ENCODE measurements at regions not wholly inside any gene's neighbourhood (a gene's known extent, or its start where the extent isn't known, plus 50 kb on each side); places are given as distances from the start of the nearest gene placed in this dataset.
A peak's percentile ranks its signal among the peaks of the same experiment; 100 is the strongest.

DNA sequence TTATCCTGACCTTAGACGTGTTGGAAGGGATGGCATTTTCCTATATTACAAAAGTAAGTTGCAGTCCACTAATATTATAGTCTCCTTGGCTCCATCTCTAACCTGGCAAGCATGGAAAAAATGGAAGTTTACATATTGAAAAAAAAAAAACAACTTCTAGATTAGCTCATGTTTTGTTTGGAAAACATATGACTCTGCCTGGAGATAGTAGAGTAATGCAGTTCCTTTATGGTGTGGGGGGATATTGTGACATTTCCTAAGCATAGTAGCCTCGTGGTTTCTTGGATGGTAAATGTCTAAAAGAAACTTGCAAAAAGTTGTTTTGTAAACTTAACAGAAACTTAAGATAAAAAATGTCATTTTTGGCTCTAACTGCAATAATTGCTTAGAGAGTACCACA lies 244.4 kb upstream of the FBXL7 start:
- H3K4me3 ChIP-seq (ENCODE audit: control insufficient read depth, low read depth, low read length) = no peak overlapping the region
- no peak for DNase-seq (ENCODE audit: low read depth)
- TF ChIP-seq, protein P1, sequence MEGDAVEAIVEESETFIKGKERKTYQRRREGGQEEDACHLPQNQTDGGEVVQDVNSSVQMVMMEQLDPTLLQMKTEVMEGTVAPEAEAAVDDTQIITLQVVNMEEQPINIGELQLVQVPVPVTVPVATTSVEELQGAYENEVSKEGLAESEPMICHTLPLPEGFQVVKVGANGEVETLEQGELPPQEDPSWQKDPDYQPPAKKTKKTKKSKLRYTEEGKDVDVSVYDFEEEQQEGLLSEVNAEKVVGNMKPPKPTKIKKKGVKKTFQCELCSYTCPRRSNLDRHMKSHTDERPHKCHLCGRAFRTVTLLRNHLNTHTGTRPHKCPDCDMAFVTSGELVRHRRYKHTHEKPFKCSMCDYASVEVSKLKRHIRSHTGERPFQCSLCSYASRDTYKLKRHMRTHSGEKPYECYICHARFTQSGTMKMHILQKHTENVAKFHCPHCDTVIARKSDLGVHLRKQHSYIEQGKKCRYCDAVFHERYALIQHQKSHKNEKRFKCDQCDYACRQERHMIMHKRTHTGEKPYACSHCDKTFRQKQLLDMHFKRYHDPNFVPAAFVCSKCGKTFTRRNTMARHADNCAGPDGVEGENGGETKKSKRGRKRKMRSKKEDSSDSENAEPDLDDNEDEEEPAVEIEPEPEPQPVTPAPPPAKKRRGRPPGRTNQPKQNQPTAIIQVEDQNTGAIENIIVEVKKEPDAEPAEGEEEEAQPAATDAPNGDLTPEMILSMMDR (conservative IDR thresholded peaks at IDR 0.05; ENCODE audit: control insufficient read depth, insufficient read depth, low read depth, low read length) = no peak

DNA sequence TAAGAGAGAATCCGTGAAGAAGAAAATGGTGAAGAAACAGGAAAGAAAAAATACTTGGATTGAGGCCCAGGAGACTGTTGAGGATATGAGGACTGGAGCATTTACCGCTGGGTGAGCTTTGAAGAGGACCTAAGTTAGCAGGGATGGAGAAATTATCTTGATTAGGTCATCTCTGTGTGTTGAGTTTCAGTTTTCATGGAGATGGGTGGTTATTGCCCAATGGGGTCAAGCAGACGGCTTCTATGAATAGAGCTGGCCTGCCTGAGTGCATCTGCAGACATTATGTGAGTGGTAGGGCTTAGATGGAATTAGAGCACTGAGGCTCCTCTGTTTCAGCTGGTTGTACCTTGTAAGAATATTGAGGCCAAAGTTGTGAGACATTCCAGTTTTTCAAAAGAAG lies 245.4 kb upstream of the FBXL7 start:
- no peak overlapping the region for H3K4me3 ChIP-seq (ENCODE audit: control insufficient read depth, low read depth, low read length)
- peak; percentile 40 for DNase-seq (ENCODE audit: low read depth)
- TF ChIP-seq, protein P1 (conservative IDR thresholded peaks at IDR 0.05; ENCODE audit: control insufficient read depth, insufficient read depth, low read depth, low read length) = no peak

DNA sequence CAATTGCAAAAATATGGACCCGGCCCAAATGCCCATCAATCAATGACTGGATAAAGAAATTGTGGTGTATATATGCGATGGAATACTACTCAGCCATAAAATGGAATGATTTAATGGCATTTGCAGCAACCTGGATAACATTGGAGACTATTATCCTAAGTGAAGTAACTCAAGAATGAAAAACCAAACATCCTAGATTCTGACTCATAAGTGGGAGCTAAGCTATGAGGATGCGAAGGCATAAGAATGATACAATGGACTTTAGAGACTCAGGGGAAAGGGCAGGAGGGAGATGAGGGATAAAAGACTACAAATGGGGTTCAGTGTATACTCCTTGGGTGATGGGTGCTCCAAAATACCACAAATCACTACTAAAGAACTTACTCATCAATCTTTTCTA lies 247.6 kb upstream of the FBXL7 start:
- TF ChIP-seq, protein P1 (conservative IDR thresholded peaks at IDR 0.05; ENCODE audit: control insufficient read depth, insufficient read depth, low read depth, low read length) = no peak
- DNase-seq (ENCODE audit: low read depth) = no peak
- H3K4me3 ChIP-seq (ENCODE audit: control insufficient read depth, low read depth, low read length) = no peak overlapping the region

DNA sequence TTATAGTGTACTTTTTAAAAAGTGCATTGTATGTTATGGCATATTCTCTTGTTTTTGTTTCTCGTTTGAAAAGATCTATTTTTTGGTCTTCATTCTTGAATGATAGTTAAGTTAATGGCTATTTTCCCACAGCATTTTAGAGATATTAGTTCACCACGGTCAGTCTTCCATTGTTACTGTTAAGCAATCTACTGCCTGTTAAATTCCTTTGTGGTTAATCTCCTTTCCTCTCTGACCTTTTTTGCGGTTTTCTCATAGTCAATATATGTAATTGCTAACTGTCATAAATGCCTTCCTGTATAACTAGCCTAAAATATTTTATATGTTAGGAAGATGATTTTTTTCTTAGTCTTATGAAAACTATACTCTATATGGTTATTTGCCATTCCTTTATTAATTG lies 250.8 kb upstream of the FBXL7 start:
- TF ChIP-seq, protein P1 (conservative IDR thresholded peaks at IDR 0.05; ENCODE audit: control insufficient read depth, insufficient read depth, low read depth, low read length) = no peak
- DNase-seq (ENCODE audit: low read depth) = peak; percentile 68
- no peak overlapping the region for H3K4me3 ChIP-seq (ENCODE audit: control insufficient read depth, low read depth, low read length)

DNA sequence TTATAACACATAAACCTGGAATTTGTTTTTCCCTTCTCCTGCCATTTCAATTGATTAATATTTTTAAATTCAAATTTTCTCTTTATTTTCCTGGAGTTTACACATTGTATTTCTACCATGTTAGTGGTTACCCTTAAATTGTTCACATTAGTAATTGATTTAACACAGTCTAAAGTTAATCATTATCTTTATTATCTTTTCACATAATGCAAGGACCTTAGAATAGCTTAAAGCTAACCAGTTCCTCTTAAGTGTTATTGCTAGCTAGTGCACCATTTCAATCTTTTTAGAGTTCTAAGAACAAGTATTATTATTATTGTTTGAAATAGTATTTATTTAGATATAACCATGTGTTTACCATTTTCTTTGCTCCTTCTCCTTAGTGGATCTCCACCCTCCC lies 251.2 kb upstream of the FBXL7 start:
- H3K4me3 ChIP-seq (ENCODE audit: control insufficient read depth, low read depth, low read length) = no peak overlapping the region
- TF ChIP-seq, protein P1 (conservative IDR thresholded peaks at IDR 0.05; ENCODE audit: control insufficient read depth, insufficient read depth, low read depth, low read length) = no peak
- DNase-seq (ENCODE audit: low read depth) = no peak

DNA sequence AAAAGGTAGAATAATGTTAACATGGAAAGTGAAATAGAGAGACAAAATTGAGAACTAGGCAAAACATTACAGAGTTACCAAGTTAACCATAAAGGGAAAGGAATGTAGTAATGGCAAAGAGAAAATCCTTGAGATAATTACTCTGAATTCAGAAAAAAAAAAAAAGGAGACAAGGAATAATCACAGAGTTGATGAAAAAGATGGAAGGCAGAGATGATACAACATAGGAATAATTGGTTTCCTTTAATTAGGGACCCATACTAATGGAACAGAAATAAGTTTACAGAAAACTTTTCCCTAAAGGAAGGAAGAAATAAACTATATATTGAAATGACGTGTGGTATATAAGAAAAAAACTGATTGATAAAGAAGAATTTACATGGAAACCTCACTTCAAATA lies 254.1 kb upstream of the FBXL7 start:
- H3K4me3 ChIP-seq (ENCODE audit: control insufficient read depth, low read depth, low read length) = no peak overlapping the region
- DNase-seq (ENCODE audit: low read depth) = no peak
- TF ChIP-seq, protein P1 (conservative IDR thresholded peaks at IDR 0.05; ENCODE audit: control insufficient read depth, insufficient read depth, low read depth, low read length) = no peak

Data from fibroblast of mammary gland (primary cell).